H9 (cell line): ENCODE measurements at regions not wholly inside any gene's neighbourhood (a gene's known extent, or its start where the extent isn't known, plus 50 kb on each side); places are given as distances from the start of the nearest gene placed in this dataset.
A peak's percentile ranks its signal among the peaks of the same experiment; 100 is the strongest.

Experiments used
- DNase-seq: peaks from one replicate; pipeline ENCODE4 v3.0.0-alpha.2; 2017
- H2AFZ ChIP-seq: one replicate; pipeline ENCODE4 v1.6.1; 2013; ENCODE audit warnings: mild to moderate bottlenecking, low read length, control low read depth, moderate library complexity
- H2AK5ac ChIP-seq: 2 replicates; pipeline ENCODE4 v1.6.1; 2013; ENCODE audit warnings: low read length, control low read depth, mixed read lengths; ENCODE audit not compliant: insufficient read length
- H2BK120ac ChIP-seq: one replicate; pipeline ENCODE4 v1.6.1; 2013; ENCODE audit warnings: low read depth, mild to moderate bottlenecking, low read length, control low read depth, inconsistent platforms; ENCODE audit not compliant: poor library complexity, severe bottlenecking
- H2BK12ac ChIP-seq: 2 replicates; pipeline ENCODE4 v1.6.1; 2013; ENCODE audit warnings: low read length, control low read depth, mixed read lengths, low read depth; ENCODE audit not compliant: insufficient read length
- H2BK15ac ChIP-seq: 2 replicates; pipeline ENCODE4 v1.6.1; 2013; ENCODE audit warnings: low read depth, low read length, control low read depth
- H2BK20ac ChIP-seq: one replicate; pipeline ENCODE4 v1.6.1; 2013; ENCODE audit warnings: low read depth, mild to moderate bottlenecking, low read length, control low read depth, inconsistent platforms; ENCODE audit not compliant: poor library complexity, severe bottlenecking
- H2BK5ac ChIP-seq: 2 replicates; pipeline ENCODE4 v1.6.1; 2013; ENCODE audit warnings: low read length, control low read depth, mixed read lengths; ENCODE audit not compliant: insufficient read length
- H3K14ac ChIP-seq: 2 replicates; pipeline ENCODE4 v1.6.1; 2013; ENCODE audit warnings: low read length, control low read depth; ENCODE audit not compliant: insufficient read depth
- H3K18ac ChIP-seq: 2 replicates; pipeline ENCODE4 v1.6.1; 2013; ENCODE audit warnings: low read depth, mild to moderate bottlenecking, mixed read lengths, low read length, control low read depth; ENCODE audit not compliant: insufficient read length
- H3K23ac ChIP-seq: 2 replicates; pipeline ENCODE4 v1.6.1; 2013; ENCODE audit warnings: low read length, control low read depth, mixed read lengths, low read depth; ENCODE audit not compliant: insufficient read length
- H3K23me2 ChIP-seq: 2 replicates; pipeline ENCODE4 v1.6.1; 2013; ENCODE audit warnings: low read depth, mild to moderate bottlenecking, mixed read lengths, low read length, control low read depth; ENCODE audit not compliant: insufficient read length, poor library complexity, severe bottlenecking
- H3K27ac ChIP-seq: 2 replicates; pipeline ENCODE4 v1.5.1; 2013; ENCODE audit warnings: low read length, control low read depth, mixed read lengths, low read depth; ENCODE audit not compliant: insufficient read length
- H3K27me3 ChIP-seq: 2 replicates; pipeline ENCODE4 v1.6.1; 2013; ENCODE audit warnings: low read length, control low read depth, inconsistent platforms; ENCODE audit not compliant: insufficient read depth
- H3K4ac ChIP-seq: 2 replicates; pipeline ENCODE4 v1.6.1; 2013; ENCODE audit warnings: low read depth, mild to moderate bottlenecking, control low read depth, inconsistent platforms, low read length, moderate library complexity
- H3K4me1 ChIP-seq: 2 replicates; pipeline ENCODE4 v1.6.1; 2013; ENCODE audit warnings: low read length, control low read depth, inconsistent platforms; ENCODE audit not compliant: insufficient read depth
- H3K4me2 ChIP-seq: 2 replicates; pipeline ENCODE4 v1.6.1; 2013; ENCODE audit warnings: low read length, control low read depth, mixed read lengths; ENCODE audit not compliant: insufficient read length, insufficient read depth
- H3K56ac ChIP-seq: 2 replicates; pipeline ENCODE4 v1.6.1; 2013; ENCODE audit warnings: low read depth, mild to moderate bottlenecking, mixed read lengths, low read length, control low read depth; ENCODE audit not compliant: insufficient read length
- H3K79me1 ChIP-seq: 2 replicates; pipeline ENCODE4 v1.6.1; 2013; ENCODE audit warnings: low read depth, mild to moderate bottlenecking, moderate library complexity, low read length, control low read depth, inconsistent platforms; ENCODE audit not compliant: insufficient read depth, poor library complexity, severe bottlenecking
- H3K79me2 ChIP-seq: 2 replicates; pipeline ENCODE4 v1.6.1; 2013; ENCODE audit warnings: low read length, control low read depth, inconsistent platforms; ENCODE audit not compliant: insufficient read depth
- H3K9ac ChIP-seq: 2 replicates; pipeline ENCODE4 v1.6.1; 2013; ENCODE audit warnings: low read length, control low read depth, mixed read lengths; ENCODE audit not compliant: insufficient read length; ENCODE audit errors: extremely low read depth
- H3K9me3 ChIP-seq: one replicate; pipeline ENCODE4 v1.6.1; 2013; ENCODE audit warnings: low read depth, low read length, inconsistent platforms; ENCODE audit not compliant: control insufficient read depth
- H3T11ph ChIP-seq: one replicate; pipeline ENCODE4 v1.6.1; 2013; ENCODE audit warnings: mild to moderate bottlenecking, low read length, control low read depth, inconsistent platforms
- H4K20me1 ChIP-seq: one replicate; pipeline ENCODE4 v1.6.1; 2013; ENCODE audit not compliant: control insufficient read depth, insufficient read length, insufficient read depth
- H4K5ac ChIP-seq: 2 replicates; pipeline ENCODE4 v1.6.1; 2013; ENCODE audit warnings: low read depth, mild to moderate bottlenecking, mixed read lengths, low read length, control low read depth; ENCODE audit not compliant: insufficient read length
- H4K8ac ChIP-seq: replicated peaks from 2 replicates; pipeline ENCODE4 v1.6.1; 2013; ENCODE audit warnings: low read length, control low read depth, mixed read lengths, low read depth; ENCODE audit not compliant: insufficient read length
- H4K91ac ChIP-seq: 2 replicates; pipeline ENCODE4 v1.6.1; 2013; ENCODE audit warnings: low read depth, mild to moderate bottlenecking, moderate library complexity, mixed read lengths, low read length, control low read depth; ENCODE audit not compliant: insufficient read length
- H3K27ac Mint-ChIP-seq, 3 experiments: 2 replicates in 2 of 3; 3 replicates in 1 of 3; pipeline ENCODE4 v1.8.0; 2020 to 2021; ENCODE audit warnings: mixed read lengths in 3 of 3, mild to moderate bottlenecking in 1 of 3, moderate library complexity in 1 of 3
- H3K27me3 Mint-ChIP-seq: 2 replicates; pipeline ENCODE4 v1.8.0; 2021; ENCODE audit warnings: low read depth, mild to moderate bottlenecking, moderate library complexity, mixed read lengths
- H3K36me3 Mint-ChIP-seq, 3 experiments: 2 replicates in 2 of 3; 3 replicates in 1 of 3; pipeline ENCODE4 v1.8.0; 2020 to 2021; ENCODE audit warnings: low read depth in 3 of 3, mixed read lengths in 3 of 3; ENCODE audit not compliant: insufficient read depth in 1 of 3
- H3K4me1 Mint-ChIP-seq, 2 experiments: 2 replicates each; pipeline ENCODE4 v1.8.0; 2020; ENCODE audit warnings: mixed read lengths in 2 of 2
- H3K4me3 Mint-ChIP-seq, 2 experiments: 2 replicates in 1 of 2; 3 replicates in 1 of 2; pipeline ENCODE4 v1.8.0; 2020 to 2021; ENCODE audit warnings: mild to moderate bottlenecking in 2 of 2, mixed read lengths in 2 of 2, moderate library complexity in 1 of 2
- H3K9me3 Mint-ChIP-seq, 2 experiments: 2 replicates in 1 of 2; 3 replicates in 1 of 2; pipeline ENCODE4 v1.8.0; 2020; ENCODE audit warnings: mild to moderate bottlenecking in 2 of 2, mixed read lengths in 2 of 2, moderate library complexity in 1 of 2
- WGBS: extraction: QIAGEN DNeasy Blood & Tissue Kit; methylation state at CpG from one replicate; pipeline ENCODE4 v1.1.7; 2013; ENCODE audit warnings: missing lambda C conversion rate, low lambda C conversion rate, mixed read lengths; ENCODE audit not compliant: insufficient read length; ENCODE audit errors: extremely low coverage; 5-methylcytosine and 5-hydroxymethylcytosine counted together
- TF ChIP-seq, protein P1 (sequence below): fragments of 200-600 bp; sonication (generic); conservative IDR thresholded peaks from 3 replicates; pipeline ENCODE4 v1.8.0; 2021; ENCODE audit warnings: antibody characterized with exemption, mild to moderate bottlenecking

DNA sequence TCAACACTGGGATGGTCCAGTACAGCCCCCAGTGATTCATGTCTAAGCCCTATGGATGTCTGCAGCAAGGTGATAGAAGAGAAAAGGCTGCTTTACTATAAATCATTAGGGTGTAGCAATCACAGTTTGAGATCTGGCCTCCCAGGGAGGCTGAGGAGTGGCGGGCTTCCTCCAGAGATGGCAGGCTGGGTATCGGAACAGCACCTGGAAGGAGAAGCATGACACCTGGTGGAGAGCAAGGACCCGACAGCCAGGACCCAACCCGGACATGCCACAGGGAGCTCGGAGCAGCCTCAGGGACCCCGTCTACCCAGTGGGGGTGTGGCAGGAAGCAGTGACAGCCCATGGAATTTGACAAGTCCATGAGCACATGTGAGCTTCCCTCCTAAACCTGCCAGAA is 114.8 kb upstream of the CD93 start:
- peak; percentile 84 for DNase-seq
- no CpG with 5 or more reads among the region's 6 CpGs for WGBS

More for the DNA sequence above, 114.8 kb upstream of the CD93 start:
- Histone ChIP-seq H3K23me2 (no peaks in the 10 kb centered on the region), H4K91ac (no peak overlapping the region), H3K4ac (no peak overlapping the region), H3K56ac (no peak overlapping the region), H2BK5ac (no peak overlapping the region), H4K20me1 (no peaks in the 10 kb centered on the region), H3K14ac (no peak overlapping the region), H3K79me2 (no peaks in the 10 kb centered on the region), H2BK120ac (no peak overlapping the region), H3K27me3 (no peaks in the 10 kb centered on the region), H3K27ac (no peak overlapping the region), H2BK12ac (no peak overlapping the region), H4K5ac (no peak overlapping the region), H3T11ph (no peak overlapping the region), H3K9me3 (no peaks in the 10 kb centered on the region), H2BK20ac (no peak overlapping the region), H2AFZ (no peak overlapping the region), H2BK15ac (no peak overlapping the region), H2AK5ac (no peak overlapping the region), H3K79me1 (no peaks in the 10 kb centered on the region), H3K9ac (no peak overlapping the region), H3K4me2 (no peak overlapping the region), H3K23ac (no peak overlapping the region), H3K4me1 (peaks cover 7% of the 10 kb centered on the region), H3K18ac (no peak overlapping the region), H4K8ac (no peak overlapping the region)
- no peak overlapping the region for H3K4me3 Mint-ChIP-seq
- no peak overlapping the region for H3K27ac Mint-ChIP-seq
- peaks cover 0 to 7% (median 0%) of the 10 kb centered on the region in 3 experiments; a peak in 1 of 7 replicates for H3K36me3 Mint-ChIP-seq
- TF ChIP-seq, protein P1, sequence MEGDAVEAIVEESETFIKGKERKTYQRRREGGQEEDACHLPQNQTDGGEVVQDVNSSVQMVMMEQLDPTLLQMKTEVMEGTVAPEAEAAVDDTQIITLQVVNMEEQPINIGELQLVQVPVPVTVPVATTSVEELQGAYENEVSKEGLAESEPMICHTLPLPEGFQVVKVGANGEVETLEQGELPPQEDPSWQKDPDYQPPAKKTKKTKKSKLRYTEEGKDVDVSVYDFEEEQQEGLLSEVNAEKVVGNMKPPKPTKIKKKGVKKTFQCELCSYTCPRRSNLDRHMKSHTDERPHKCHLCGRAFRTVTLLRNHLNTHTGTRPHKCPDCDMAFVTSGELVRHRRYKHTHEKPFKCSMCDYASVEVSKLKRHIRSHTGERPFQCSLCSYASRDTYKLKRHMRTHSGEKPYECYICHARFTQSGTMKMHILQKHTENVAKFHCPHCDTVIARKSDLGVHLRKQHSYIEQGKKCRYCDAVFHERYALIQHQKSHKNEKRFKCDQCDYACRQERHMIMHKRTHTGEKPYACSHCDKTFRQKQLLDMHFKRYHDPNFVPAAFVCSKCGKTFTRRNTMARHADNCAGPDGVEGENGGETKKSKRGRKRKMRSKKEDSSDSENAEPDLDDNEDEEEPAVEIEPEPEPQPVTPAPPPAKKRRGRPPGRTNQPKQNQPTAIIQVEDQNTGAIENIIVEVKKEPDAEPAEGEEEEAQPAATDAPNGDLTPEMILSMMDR: peak; percentile 80
- peaks cover 55% of the 10 kb centered on the region for H3K27me3 Mint-ChIP-seq
- H3K9me3 Mint-ChIP-seq: peaks cover 5 to 9% of the 10 kb centered on the region in 2 experiments; a peak in 4 of 5 replicates
- H3K4me1 Mint-ChIP-seq: peaks cover 19% of the 10 kb centered on the region in 2 experiments
